Loucy (cell line): ENCODE measurements at regions not wholly inside any gene's neighbourhood (a gene's known extent, or its start where the extent isn't known, plus 50 kb on each side); places are given as distances from the start of the nearest gene placed in this dataset.

ENCODE experiments used
- H2AFZ ChIP-seq: fragments of 200-600 bp; sonication (generic); 2 replicates; pipeline ENCODE4 v1.6.0; 2016; ENCODE audit warnings: antibody characterized with exemption, mild to moderate bottlenecking, low read length, moderate library complexity
- H3F3A ChIP-seq: fragments of 200-600 bp; 2 replicates; pipeline ENCODE4 v1.6.0; 2016; ENCODE audit warnings: antibody characterized with exemption, low read depth, mild to moderate bottlenecking
- H3K27me3 ChIP-seq: fragments of 200-600 bp; sonication (generic); 2 replicates; pipeline ENCODE4 v1.6.1; 2014; ENCODE audit warnings: low read length, mild to moderate bottlenecking; ENCODE audit not compliant: insufficient read depth, poor library complexity, severe bottlenecking
- H3K36me3 ChIP-seq: fragments of 200-600 bp; sonication (generic); 2 replicates; pipeline ENCODE4 v1.6.1; 2016; ENCODE audit warnings: low read length; ENCODE audit not compliant: insufficient read depth
- H3K4me1 ChIP-seq: fragments of 200-600 bp; sonication (generic); 2 replicates; pipeline ENCODE4 v1.5.1; 2014; ENCODE audit warnings: low read length, mild to moderate bottlenecking; ENCODE audit not compliant: insufficient read depth, poor library complexity, severe bottlenecking
- H3K4me2 ChIP-seq: fragments of 200-600 bp; sonication (generic); 2 replicates; pipeline ENCODE4 v1.6.0; 2014; ENCODE audit warnings: antibody characterized with exemption, low read length, low read depth, mild to moderate bottlenecking; ENCODE audit not compliant: poor library complexity, severe bottlenecking
- H3K4me3 ChIP-seq: fragments of 200-600 bp; sonication (generic); 2 replicates; pipeline ENCODE4 v1.5.1; 2014; ENCODE audit warnings: low read length, mild to moderate bottlenecking, mixed read lengths; ENCODE audit not compliant: poor library complexity, severe bottlenecking
- H3K79me2 ChIP-seq: fragments of 200-600 bp; sonication (generic); 2 replicates; pipeline ENCODE4 v1.6.1; 2014; ENCODE audit warnings: low read length; ENCODE audit not compliant: insufficient read depth
- H3K9ac ChIP-seq: fragments of 200-600 bp; sonication (generic); 2 replicates; pipeline ENCODE4 v1.6.0; 2014; ENCODE audit warnings: mild to moderate bottlenecking, low read depth, low read length, moderate library complexity; ENCODE audit not compliant: poor library complexity, severe bottlenecking
- H3K9me2 ChIP-seq: fragments of 200-600 bp; sonication (generic); replicated peaks from 2 replicates; pipeline ENCODE4 v1.6.1; 2016; ENCODE audit warnings: low read depth, low read length, mixed read lengths
- H3K9me3 ChIP-seq: fragments of 200-600 bp; sonication (generic); 2 replicates; pipeline ENCODE4 v1.6.1; 2014; ENCODE audit warnings: mild to moderate bottlenecking, antibody characterized with exemption, low read length, low read depth; ENCODE audit not compliant: insufficient read depth
- H4K20me1 ChIP-seq: fragments of 200-600 bp; sonication (generic); 2 replicates; pipeline ENCODE4 v1.6.0; 2014; ENCODE audit warnings: antibody characterized with exemption, low read length, mild to moderate bottlenecking; ENCODE audit not compliant: insufficient read depth, poor library complexity, severe bottlenecking
- EZH2phosphoT487 ChIP-seq: fragments of 200-600 bp; IDR thresholded peaks from 2 replicates; pipeline ENCODE4 v1.6.1; 2018; ENCODE audit warnings: antibody characterized with exemption, mild to moderate bottlenecking, moderate library complexity, borderline replicate concordance
- TF ChIP-seq, protein P1 (sequence below): fragments of 200-600 bp; sonication (generic); conservative IDR thresholded peaks from 2 replicates; pipeline ENCODE4 v1.5.1; 2014; ENCODE audit warnings: mild to moderate bottlenecking, antibody characterized with exemption, low read length

DNA sequence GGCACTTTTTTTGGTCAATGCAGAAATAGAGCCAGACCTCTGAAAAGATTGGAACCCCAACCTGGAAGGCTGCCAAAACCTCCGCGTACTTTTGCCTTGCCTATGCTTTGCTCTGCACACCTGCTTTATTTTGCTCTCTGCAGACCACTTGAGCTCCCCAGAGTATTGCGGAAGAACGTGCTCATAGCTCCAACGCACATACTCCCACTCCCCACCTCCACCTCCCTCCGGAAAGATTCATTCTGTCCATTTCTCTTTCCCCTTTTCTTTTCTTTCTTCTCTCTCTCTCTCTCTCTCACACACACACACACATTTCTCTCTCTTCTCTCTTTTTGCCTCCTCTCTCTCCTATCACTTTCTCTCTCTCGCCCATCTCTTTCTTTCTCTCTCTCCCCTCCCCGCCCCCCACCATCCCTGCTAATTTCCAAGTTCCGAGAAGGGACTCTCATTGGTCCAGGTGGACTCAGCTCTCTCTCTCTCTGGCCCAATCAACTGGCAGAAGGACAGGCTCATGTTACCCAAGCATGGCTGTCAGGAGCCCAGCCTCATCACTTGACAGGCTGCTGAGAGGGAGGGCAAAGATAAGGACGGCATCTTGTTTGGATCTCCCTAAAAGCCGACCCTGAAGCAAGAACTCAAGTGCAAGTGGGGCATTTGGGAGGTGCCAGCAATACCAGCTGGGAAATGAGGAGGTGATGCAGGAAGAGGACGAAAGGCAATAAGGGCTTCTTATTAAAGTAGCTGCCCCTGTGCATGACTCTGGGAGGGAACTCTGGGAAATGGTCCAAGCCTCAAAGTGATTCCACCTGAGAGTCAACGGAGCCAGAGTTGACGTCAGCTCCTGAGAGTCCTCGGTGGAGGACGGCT, 246.1 kb downstream of the LY86 start:
- H3K9me3 ChIP-seq, result no peaks in the 10 kb centered on the region
- H3K4me1 ChIP-seq, result peaks cover 14% of the 10 kb centered on the region
- no peaks in the 10 kb centered on the region for H3K27me3 ChIP-seq
- no peak overlapping the region for H3K4me3 ChIP-seq
- H4K20me1 ChIP-seq, result no peaks in the 10 kb centered on the region
- no peak overlapping the region for H3K4me2 ChIP-seq
- no peak overlapping the region for H3K9ac ChIP-seq
- H3K36me3 ChIP-seq, result no peaks in the 10 kb centered on the region
- H2AFZ ChIP-seq, result no peak overlapping the region
- no peaks in the 10 kb centered on the region for H3K9me2 ChIP-seq
- no peaks in the 10 kb centered on the region for H3K79me2 ChIP-seq
- H3F3A ChIP-seq, result no peaks in the 10 kb centered on the region
- no peak for TF ChIP-seq EZH2phosphoT487
- TF ChIP-seq, protein P1, sequence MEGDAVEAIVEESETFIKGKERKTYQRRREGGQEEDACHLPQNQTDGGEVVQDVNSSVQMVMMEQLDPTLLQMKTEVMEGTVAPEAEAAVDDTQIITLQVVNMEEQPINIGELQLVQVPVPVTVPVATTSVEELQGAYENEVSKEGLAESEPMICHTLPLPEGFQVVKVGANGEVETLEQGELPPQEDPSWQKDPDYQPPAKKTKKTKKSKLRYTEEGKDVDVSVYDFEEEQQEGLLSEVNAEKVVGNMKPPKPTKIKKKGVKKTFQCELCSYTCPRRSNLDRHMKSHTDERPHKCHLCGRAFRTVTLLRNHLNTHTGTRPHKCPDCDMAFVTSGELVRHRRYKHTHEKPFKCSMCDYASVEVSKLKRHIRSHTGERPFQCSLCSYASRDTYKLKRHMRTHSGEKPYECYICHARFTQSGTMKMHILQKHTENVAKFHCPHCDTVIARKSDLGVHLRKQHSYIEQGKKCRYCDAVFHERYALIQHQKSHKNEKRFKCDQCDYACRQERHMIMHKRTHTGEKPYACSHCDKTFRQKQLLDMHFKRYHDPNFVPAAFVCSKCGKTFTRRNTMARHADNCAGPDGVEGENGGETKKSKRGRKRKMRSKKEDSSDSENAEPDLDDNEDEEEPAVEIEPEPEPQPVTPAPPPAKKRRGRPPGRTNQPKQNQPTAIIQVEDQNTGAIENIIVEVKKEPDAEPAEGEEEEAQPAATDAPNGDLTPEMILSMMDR, result no peak

DNA sequence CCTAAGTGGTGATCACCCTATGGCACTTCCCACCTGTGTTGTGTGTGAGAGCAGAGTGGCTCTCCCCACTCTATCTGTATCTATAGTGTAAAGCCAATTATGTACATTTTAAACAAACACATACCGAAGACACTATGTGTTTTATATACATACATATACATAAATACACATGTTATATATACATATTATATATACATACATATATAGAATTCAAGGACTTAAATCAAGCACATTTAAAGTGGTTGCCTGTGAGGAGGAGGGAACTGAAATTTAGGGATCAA, 246.6 kb downstream of the LY86 start:
- no peak overlapping the region for H2AFZ ChIP-seq
- H3K9me2 ChIP-seq, result no peaks in the 10 kb centered on the region
- no peaks in the 10 kb centered on the region for H3K9me3 ChIP-seq
- no peaks in the 10 kb centered on the region for H3K79me2 ChIP-seq
- no peak overlapping the region for H3K9ac ChIP-seq
- H3K27me3 ChIP-seq, result no peaks in the 10 kb centered on the region
- H3K4me1 ChIP-seq, result peaks cover 16% of the 10 kb centered on the region
- H3K4me3 ChIP-seq, result no peak overlapping the region
- no peak overlapping the region for H3K4me2 ChIP-seq
- TF ChIP-seq, protein P1, result no peak
- TF ChIP-seq EZH2phosphoT487, result no peak
- no peaks in the 10 kb centered on the region for H4K20me1 ChIP-seq
- no peaks in the 10 kb centered on the region for H3F3A ChIP-seq
- no peaks in the 10 kb centered on the region for H3K36me3 ChIP-seq

DNA sequence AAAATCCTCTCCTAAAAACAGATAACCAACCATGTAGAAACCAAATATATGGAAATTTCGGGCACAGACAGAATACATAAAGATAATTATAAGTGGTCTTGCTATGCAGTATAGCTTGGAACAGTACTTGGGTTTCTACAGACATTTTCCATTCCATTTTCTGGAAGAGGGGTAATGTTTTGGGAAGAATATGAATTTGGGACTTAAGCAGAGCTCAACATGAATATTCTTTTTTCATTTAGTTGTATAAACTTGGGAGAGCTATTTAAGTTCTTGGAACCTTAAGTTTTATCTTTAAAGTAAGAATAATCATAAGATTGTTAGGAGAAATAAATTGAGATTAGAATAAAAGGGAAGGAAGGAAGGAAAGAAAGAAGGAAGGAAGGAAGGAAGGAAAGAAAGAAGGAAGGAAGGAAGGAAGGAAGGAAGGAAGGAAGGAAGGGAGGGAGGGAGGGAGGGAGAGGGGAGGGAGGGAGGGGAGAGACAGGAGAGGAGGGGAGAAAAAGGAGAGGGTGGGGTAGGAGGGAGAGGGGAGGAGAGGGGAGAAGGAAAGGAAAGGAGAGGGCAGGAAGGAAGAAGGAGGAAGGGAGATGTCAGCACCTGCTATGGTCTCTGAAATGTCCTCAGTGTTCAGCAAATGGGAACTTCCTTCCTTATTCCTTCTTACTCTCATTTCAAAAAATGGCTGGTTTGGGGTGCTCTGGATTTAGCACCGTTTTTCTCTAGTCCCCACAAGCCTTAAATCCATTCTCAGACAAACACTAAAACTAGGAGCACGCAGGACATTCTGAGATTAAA, 248.3 kb downstream of the LY86 start:
- Histone ChIP-seq H3K9ac (no peak overlapping the region), H3K4me2 (no peak overlapping the region), H3K9me2 (no peaks in the 10 kb centered on the region)

More for the DNA sequence above, 248.3 kb downstream of the LY86 start:
- TF ChIP-seq, protein P1, result no peak
- TF ChIP-seq EZH2phosphoT487, result no peak
- H3K4me3 ChIP-seq, result no peak overlapping the region
- H3K9me3 ChIP-seq, result no peaks in the 10 kb centered on the region
- no peaks in the 10 kb centered on the region for H4K20me1 ChIP-seq
- H2AFZ ChIP-seq, result no peak overlapping the region
- H3K4me1 ChIP-seq, result peaks cover 16% of the 10 kb centered on the region
- H3K36me3 ChIP-seq, result no peaks in the 10 kb centered on the region
- no peaks in the 10 kb centered on the region for H3F3A ChIP-seq
- H3K79me2 ChIP-seq, result no peaks in the 10 kb centered on the region
- no peaks in the 10 kb centered on the region for H3K27me3 ChIP-seq
